Testis (tissue), 2 donors: ENCODE measurements at regions not wholly inside any gene's neighbourhood (a gene's known extent, or its start where the extent isn't known, plus 50 kb on each side); places are given as distances from the start of the nearest gene placed in this dataset.

Experiments used
- CTCF ChIP-seq, 3 experiments: fragments of 450-650 bp in 2 of 3; fragments of 200-600 bp in 1 of 3; sonication (generic) in 1 of 3; IDR thresholded peaks; one replicate each; pipeline ENCODE4 v1.5.1; 2016 to 2019; ENCODE audit warnings: antibody characterized with exemption in 3 of 3, mild to moderate bottlenecking in 2 of 3, moderate library complexity in 1 of 3
- POLR2A ChIP-seq: fragments of 450-650 bp; IDR thresholded peaks from one replicate; pipeline ENCODE4 v1.6.1; 2017; ENCODE audit warnings: antibody characterized with exemption, mild to moderate bottlenecking, moderate library complexity

GRCh38 chr5:173802670-173803165 is 85.4 kb upstream of the CPEB4 start:
- TF ChIP-seq CTCF (IDR thresholded peaks at IDR 0.05) (no peak), POLR2A (no peak)
